Lung (tissue), 11 donors: ENCODE measurements at regions not wholly inside any gene's neighbourhood (a gene's known extent, or its start where the extent isn't known, plus 50 kb on each side); places are given as distances from the start of the nearest gene placed in this dataset.

Experiments used
- ATAC-seq: fragments of 200-7000 bp; cut with Tn5 transposase; one replicate; pipeline ENCODE4 v1.9.1; 2020; ENCODE audit warnings: moderate number of reproducible peaks; ENCODE audit not compliant: insufficient read depth, low FRiP score
- DNase-seq, 3 donors: peaks; one replicate each; pipeline ENCODE4 v3.0.0-alpha.2; 2013 to 2017
- H3K27ac ChIP-seq, 2 donors: one replicate each; pipeline ENCODE4 v1.5.1; 2013; ENCODE audit warnings: mild to moderate bottlenecking in 2 of 2, moderate library complexity in 2 of 2, control low read depth in 1 of 2, inconsistent platforms in 1 of 2, low read depth in 1 of 2, low read length in 1 of 2
- H3K27me3 ChIP-seq, 3 donors: one replicate each; pipeline ENCODE4 v1.5.1; 2013; ENCODE audit warnings: low read length in 2 of 3; ENCODE audit not compliant: control insufficient read depth in 3 of 3, insufficient read depth in 3 of 3
- H3K36me3 ChIP-seq, 4 donors: one replicate each; pipeline ENCODE4 v1.5.1; 2013; ENCODE audit warnings: low read length in 4 of 4, mild to moderate bottlenecking in 1 of 4, moderate library complexity in 1 of 4; ENCODE audit not compliant: control insufficient read depth in 4 of 4, insufficient read depth in 4 of 4
- H3K4me1 ChIP-seq, 5 donors: one replicate each; pipeline ENCODE4 v1.5.1; 2013; ENCODE audit warnings: low read length in 5 of 5, mild to moderate bottlenecking in 2 of 5, moderate library complexity in 1 of 5; ENCODE audit not compliant: control insufficient read depth in 5 of 5, insufficient read depth in 5 of 5
- H3K4me3 ChIP-seq: one replicate; pipeline ENCODE4 v1.5.1; 2013; ENCODE audit warnings: mild to moderate bottlenecking, control low read depth, moderate library complexity
- H3K9ac ChIP-seq, 2 donors: one replicate each; pipeline ENCODE4 v1.5.1; 2013; ENCODE audit warnings: low read length in 2 of 2, control low read depth in 1 of 2; ENCODE audit not compliant: insufficient read depth in 1 of 2
- H3K9me3 ChIP-seq, 4 donors: one replicate each; pipeline ENCODE4 v1.5.1; 2013; ENCODE audit warnings: low read length in 3 of 4, mild to moderate bottlenecking in 1 of 4, moderate library complexity in 1 of 4; ENCODE audit not compliant: control insufficient read depth in 4 of 4, insufficient read depth in 3 of 4
- WGBS, 2 donors: extraction: QIAGEN DNeasy Blood & Tissue Kit; methylation state at CpG; one replicate each; pipeline ENCODE4 v1.1.7; 2013; 5-methylcytosine and 5-hydroxymethylcytosine counted together
- TF ChIP-seq, protein P1 (sequence below): IDR thresholded peaks from 2 replicates; pipeline ENCODE4 v1.5.1; 2012; ENCODE audit warnings: mild to moderate bottlenecking; ENCODE audit errors: control extremely low read depth, extremely low read depth
- donor health status: control.
- donor health status: control.
- donor health status: Bipolar disorder and iron deficiency.
- donor health status: healthy.
- donor health status: DM: yes; HTN: yes; CAD: no.

DNA sequence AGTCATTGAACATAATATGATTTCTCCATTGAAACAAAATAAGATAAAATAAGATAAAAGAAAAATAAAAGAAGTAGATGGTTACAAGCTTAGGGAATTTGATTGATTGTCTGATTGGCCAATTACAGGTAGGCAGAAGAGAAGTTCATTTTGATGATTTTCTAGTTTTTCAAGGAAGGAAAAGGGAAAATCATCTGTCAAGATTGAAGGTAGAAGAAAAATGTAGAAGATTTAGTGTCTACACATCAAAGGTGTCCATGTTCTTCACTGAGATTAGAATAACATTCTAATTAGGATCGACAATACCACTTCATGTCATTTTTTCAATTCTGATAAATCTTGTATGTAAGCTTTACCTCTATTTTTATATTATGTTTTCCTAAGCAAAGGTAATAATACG lies 489.1 kb downstream of the PCDH18 start:
- Histone ChIP-seq H3K9me3 (no peaks in the 10 kb centered on the region), H3K36me3 (no peaks in the 10 kb centered on the region), H3K27me3 (no peaks in the 10 kb centered on the region), H3K27ac (no peak overlapping the region), H3K4me1 (no peaks in the 10 kb centered on the region), H3K4me3 (no peak overlapping the region), H3K9ac (no peak overlapping the region)
- ATAC-seq (no peak), DNase-seq (no peak)
- TF ChIP-seq, protein P1, sequence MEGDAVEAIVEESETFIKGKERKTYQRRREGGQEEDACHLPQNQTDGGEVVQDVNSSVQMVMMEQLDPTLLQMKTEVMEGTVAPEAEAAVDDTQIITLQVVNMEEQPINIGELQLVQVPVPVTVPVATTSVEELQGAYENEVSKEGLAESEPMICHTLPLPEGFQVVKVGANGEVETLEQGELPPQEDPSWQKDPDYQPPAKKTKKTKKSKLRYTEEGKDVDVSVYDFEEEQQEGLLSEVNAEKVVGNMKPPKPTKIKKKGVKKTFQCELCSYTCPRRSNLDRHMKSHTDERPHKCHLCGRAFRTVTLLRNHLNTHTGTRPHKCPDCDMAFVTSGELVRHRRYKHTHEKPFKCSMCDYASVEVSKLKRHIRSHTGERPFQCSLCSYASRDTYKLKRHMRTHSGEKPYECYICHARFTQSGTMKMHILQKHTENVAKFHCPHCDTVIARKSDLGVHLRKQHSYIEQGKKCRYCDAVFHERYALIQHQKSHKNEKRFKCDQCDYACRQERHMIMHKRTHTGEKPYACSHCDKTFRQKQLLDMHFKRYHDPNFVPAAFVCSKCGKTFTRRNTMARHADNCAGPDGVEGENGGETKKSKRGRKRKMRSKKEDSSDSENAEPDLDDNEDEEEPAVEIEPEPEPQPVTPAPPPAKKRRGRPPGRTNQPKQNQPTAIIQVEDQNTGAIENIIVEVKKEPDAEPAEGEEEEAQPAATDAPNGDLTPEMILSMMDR, result no peak
- 90 to 92% methylated on average over 2 of the region's 2 CpGs for WGBS, 2 donors

DNA sequence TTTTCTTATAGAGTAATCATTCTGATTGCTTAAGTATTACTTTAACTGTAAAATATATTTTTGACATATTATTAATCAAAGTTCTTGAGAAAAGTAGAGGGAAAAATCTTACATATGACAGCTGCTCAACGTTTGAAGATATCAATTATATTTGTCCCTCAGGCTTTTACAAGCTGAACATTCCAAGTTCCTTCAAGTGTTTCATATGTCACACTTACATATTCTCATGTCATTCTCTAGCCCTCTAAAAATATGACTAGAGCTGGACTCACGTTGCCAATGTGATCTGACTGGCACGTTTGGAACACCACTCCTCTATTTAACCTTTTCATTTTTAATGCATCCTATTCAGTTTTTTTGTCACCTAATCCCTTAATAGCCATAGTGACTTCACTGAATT lies 492.9 kb downstream of the PCDH18 start:
- Histone ChIP-seq H3K9ac (no peak overlapping the region), H3K36me3 (no peaks in the 10 kb centered on the region), H3K27ac (no peak overlapping the region), H3K27me3 (no peaks in the 10 kb centered on the region), H3K4me1 (no peaks in the 10 kb centered on the region), H3K4me3 (no peak overlapping the region), H3K9me3 (no peaks in the 10 kb centered on the region)
- TF ChIP-seq, protein P1, result no peak
- 22 to 41% methylated on average over 3 of the region's 3 CpGs for WGBS, 2 donors
- DNase-seq, result no peak
- no peak for ATAC-seq

DNA sequence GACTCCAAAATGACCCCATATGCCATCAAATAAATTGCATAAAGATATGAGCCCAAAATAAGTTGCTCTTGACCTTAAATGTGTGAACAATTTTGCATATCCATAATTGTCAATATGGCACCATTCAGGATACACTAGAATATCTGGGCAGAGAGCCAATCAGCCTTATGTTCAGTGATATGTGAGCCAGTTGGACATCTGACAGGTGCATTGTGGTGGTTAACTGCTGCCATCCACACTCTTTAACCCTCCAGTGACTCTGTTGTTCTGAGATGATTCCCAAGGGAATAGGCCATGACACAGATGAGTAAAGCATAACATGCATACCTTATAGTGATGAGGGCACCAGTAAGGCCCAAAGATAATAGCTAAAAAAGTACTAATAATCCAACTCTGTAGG lies 500.1 kb downstream of the PCDH18 start:
- Histone ChIP-seq H3K27ac (no peak overlapping the region), H3K27me3 (no peaks in the 10 kb centered on the region), H3K4me3 (no peak overlapping the region), H3K36me3 (no peaks in the 10 kb centered on the region), H3K9me3 (peaks cover 0 to 4% (median 0%) of the 10 kb centered on the region in 4 donors), H3K9ac (no peak overlapping the region), H3K4me1 (no peaks in the 10 kb centered on the region)
- ATAC-seq (no peak), DNase-seq (no peak)
- TF ChIP-seq, protein P1, result no peak

DNA sequence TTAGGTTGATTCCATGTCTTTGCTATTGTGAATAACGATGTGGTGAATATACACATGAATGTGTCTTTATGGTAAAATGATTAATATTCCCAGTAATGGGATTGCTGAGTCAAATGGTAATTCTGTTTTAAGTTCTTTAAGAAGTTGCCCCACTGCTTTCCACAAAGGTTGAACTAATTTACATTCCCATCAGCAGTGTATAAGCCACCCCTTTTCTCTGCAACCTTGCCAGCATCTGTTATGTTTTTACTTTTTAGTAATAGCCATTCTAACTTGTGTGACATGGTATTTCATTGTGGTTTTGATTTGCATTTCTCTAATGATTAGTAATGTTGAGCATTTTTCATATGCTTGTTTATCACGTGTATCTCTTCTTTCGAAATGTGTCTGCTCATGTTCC lies 503.3 kb downstream of the PCDH18 start:
- no peak overlapping the region for H3K4me3 ChIP-seq
- H3K27me3 ChIP-seq, result no peaks in the 10 kb centered on the region
- no peak overlapping the region for H3K27ac ChIP-seq
- 59 to 73% methylated on average over 3 of the region's 3 CpGs for WGBS, 2 donors
- TF ChIP-seq, protein P1, result no peak
- no peak for DNase-seq
- no peak overlapping the region for H3K9ac ChIP-seq
- no peaks in the 10 kb centered on the region for H3K36me3 ChIP-seq
- no peak for ATAC-seq
- no peaks in the 10 kb centered on the region for H3K4me1 ChIP-seq
- H3K9me3 ChIP-seq, result peaks cover 0 to 3% (median 0%) of the 10 kb centered on the region in 4 donors
